HEK293T (cell line): ENCODE measurements at regions not wholly inside any gene's neighbourhood (a gene's known extent, or its start where the extent isn't known, plus 50 kb on each side); places are given as distances from the start of the nearest gene placed in this dataset.

ENCODE experiments used
- ARNT ChIP-seq: fragments of 450-650 bp; IDR thresholded peaks from 2 replicates; pipeline ENCODE4 v1.6.1; 2017; ENCODE audit warnings: mild to moderate bottlenecking
- BHLHE40 ChIP-seq: fragments of 450-650 bp; IDR thresholded peaks from 2 replicates; pipeline ENCODE4 v1.6.1; 2016; ENCODE audit warnings: mild to moderate bottlenecking, moderate library complexity, borderline replicate concordance
- ELF4 ChIP-seq: fragments of 450-650 bp; IDR thresholded peaks from 2 replicates; pipeline ENCODE4 v1.6.1; 2017; ENCODE audit warnings: antibody characterized with exemption
- FOXA1 ChIP-seq: fragments of 450-650 bp; IDR thresholded peaks from 2 replicates; pipeline ENCODE4 v1.6.1; 2016; ENCODE audit warnings: mild to moderate bottlenecking
- FOXM1 ChIP-seq: fragments of 450-650 bp; IDR thresholded peaks from 2 replicates; pipeline ENCODE4 v1.6.1; 2017; ENCODE audit warnings: mild to moderate bottlenecking, borderline replicate concordance
- HDGF ChIP-seq: fragments of 450-650 bp; IDR thresholded peaks from 2 replicates; pipeline ENCODE4 v1.6.1; 2017; ENCODE audit warnings: antibody characterized with exemption, borderline replicate concordance
- SP1 ChIP-seq: fragments of 450-650 bp; IDR thresholded peaks from 2 replicates; pipeline ENCODE4 v1.6.1; 2017
- TARDBP ChIP-seq: fragments of 450-650 bp; IDR thresholded peaks from 2 replicates; pipeline ENCODE4 v1.6.1; 2016
- TF ChIP-seq, protein P1 (sequence below): fragments of 450-650 bp; IDR thresholded peaks from 2 replicates; pipeline ENCODE4 v1.6.1; 2016

DNA sequence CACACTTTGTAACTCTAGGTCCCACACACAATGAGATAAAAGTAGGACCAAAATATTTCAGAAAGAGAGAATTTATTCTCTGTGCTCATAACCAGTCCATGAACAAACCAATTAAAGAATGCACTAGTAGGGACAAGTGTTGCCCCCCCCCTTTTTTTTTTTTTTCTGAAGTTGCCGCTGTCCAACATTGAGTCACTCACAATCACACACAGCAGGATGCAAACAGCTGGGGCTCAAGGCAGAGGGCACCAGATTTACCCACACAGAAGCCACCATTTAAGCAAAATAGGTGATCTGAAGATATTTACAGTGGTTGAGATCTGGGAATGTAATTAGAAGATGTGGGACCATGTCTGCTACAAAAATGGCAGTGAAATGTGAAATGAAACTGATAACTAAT, 850.9 kb upstream of the SLIT2 start:
- TF ChIP-seq ARNT (no peak), SP1 (no peak), HDGF (no peak), BHLHE40 (no peak), TARDBP (no peak), FOXA1 (no peak), ELF4 (no peak), FOXM1 (no peak)
- TF ChIP-seq, protein P1, sequence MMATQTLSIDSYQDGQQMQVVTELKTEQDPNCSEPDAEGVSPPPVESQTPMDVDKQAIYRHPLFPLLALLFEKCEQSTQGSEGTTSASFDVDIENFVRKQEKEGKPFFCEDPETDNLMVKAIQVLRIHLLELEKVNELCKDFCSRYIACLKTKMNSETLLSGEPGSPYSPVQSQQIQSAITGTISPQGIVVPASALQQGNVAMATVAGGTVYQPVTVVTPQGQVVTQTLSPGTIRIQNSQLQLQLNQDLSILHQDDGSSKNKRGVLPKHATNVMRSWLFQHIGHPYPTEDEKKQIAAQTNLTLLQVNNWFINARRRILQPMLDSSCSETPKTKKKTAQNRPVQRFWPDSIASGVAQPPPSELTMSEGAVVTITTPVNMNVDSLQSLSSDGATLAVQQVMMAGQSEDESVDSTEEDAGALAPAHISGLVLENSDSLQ, result no peak
